Left lung (tissue), 4 donors: ENCODE measurements at regions not wholly inside any gene's neighbourhood (a gene's known extent, or its start where the extent isn't known, plus 50 kb on each side); places are given as distances from the start of the nearest gene placed in this dataset.

Source experiments
- ATAC-seq: fragments of 200-7000 bp; cut with Tn5 transposase; one replicate; pipeline ENCODE4 v1.9.1; 2020; ENCODE audit warnings: moderate library complexity
- DNase-seq, 4 donors: peaks; one replicate each; pipeline ENCODE4 v3.0.0-alpha.2; 2013 to 2020
- H3K27ac ChIP-seq, 2 donors: fragments of 200-600 bp; sonication (generic) in 1 of 2; one replicate each; pipeline versions ENCODE4 v1.5.0 to v1.8.0; 2020 to 2021
- H3K27me3 ChIP-seq, 2 donors: fragments of 200-600 bp; sonication (generic) in 1 of 2; one replicate each; pipeline versions ENCODE4 v1.5.0 to v1.8.0; 2020 to 2021
- H3K36me3 ChIP-seq, 2 donors: fragments of 200-600 bp; sonication (generic) in 1 of 2; one replicate each; pipeline versions ENCODE4 v1.5.0 to v1.8.0; 2020 to 2021
- H3K4me1 ChIP-seq, 2 donors: fragments of 200-600 bp; one replicate each; pipeline ENCODE4 v1.8.0; 2021
- H3K4me3 ChIP-seq, 2 donors: fragments of 200-600 bp; sonication (generic) in 1 of 2; one replicate each; pipeline versions ENCODE4 v1.5.0 to v1.8.0; 2020 to 2021; ENCODE audit warnings: mild to moderate bottlenecking in 1 of 2
- H3K9me3 ChIP-seq, 2 donors: fragments of 200-600 bp; sonication (generic) in 1 of 2; one replicate each; pipeline versions ENCODE4 v1.5.0 to v1.8.0; 2020 to 2021
- CTCF ChIP-seq, 2 donors: fragments of 200-600 bp; sonication (generic) in 1 of 2; IDR thresholded peaks; one replicate each; pipeline versions ENCODE4 v1.5.0 to v1.8.0; 2021; ENCODE audit warnings: antibody characterized with exemption in 2 of 2
- intact Hi-C, 2 donors: fragments of 100-400 bp; cut with DNase I; formaldehyde crosslinking; loops; one replicate each; pipeline versions ENCODE4 v1.11.2 to v1.14.2; 2022
- donor health status: DM: no; HTN: yes; CAD: no.
- donor health status: DM: no; HTN: no; CAD: no.

GRCh38 chr21:26297851-26298250 lies 127.3 kb upstream of the APP start:
- no peak overlapping the region for H3K4me3 ChIP-seq
- peaks cover 0 to 29% of the 10 kb centered on the region in 2 donors for H3K9me3 ChIP-seq
- no peaks in the 10 kb centered on the region for H3K4me1 ChIP-seq
- H3K27ac ChIP-seq = no peak overlapping the region
- H3K27me3 ChIP-seq = no peaks in the 10 kb centered on the region
- H3K36me3 ChIP-seq = no peaks in the 10 kb centered on the region
- no peak for DNase-seq
- intact Hi-C loops = no loop called here
- no peak for ATAC-seq
- TF ChIP-seq CTCF (IDR thresholded peaks at IDR 0.05) = no peak

GRCh38 chr21:26293141-26293946 lies 122.8 kb upstream of the APP start:
- H3K27me3 ChIP-seq = no peaks in the 10 kb centered on the region
- H3K36me3 ChIP-seq = no peaks in the 10 kb centered on the region
- no peak for DNase-seq
- no peaks in the 10 kb centered on the region for H3K4me1 ChIP-seq
- no peak overlapping the region for H3K27ac ChIP-seq
- no peak overlapping the region for H3K4me3 ChIP-seq
- intact Hi-C loops = no loop called here
- peaks cover 0 to 25% of the 10 kb centered on the region in 2 donors for H3K9me3 ChIP-seq
- no peak for TF ChIP-seq CTCF (IDR thresholded peaks at IDR 0.05)
- no peak for ATAC-seq

- no peak overlapping the region for H3K27ac ChIP-seq
- peaks cover 0 to 4% of the 10 kb centered on the region in 2 donors for H3K9me3 ChIP-seq
- H3K36me3 ChIP-seq = no peaks in the 10 kb centered on the region
- no peak overlapping the region for H3K4me3 ChIP-seq
- intact Hi-C loops = no loop called here
- no peak for TF ChIP-seq CTCF (IDR thresholded peaks at IDR 0.05)
- no peak for DNase-seq
- no peak for ATAC-seq
- no peaks in the 10 kb centered on the region for H3K27me3 ChIP-seq
- no peaks in the 10 kb centered on the region for H3K4me1 ChIP-seq
Observed at GRCh38 chr21:26288026-26288425, 117.5 kb upstream of the APP start.

- Histone ChIP-seq H3K27ac (no peak overlapping the region), H3K36me3 (no peaks in the 10 kb centered on the region), H3K27me3 (no peaks in the 10 kb centered on the region), H3K4me1 (no peaks in the 10 kb centered on the region), H3K9me3 (peaks cover 0 to 4% of the 10 kb centered on the region in 2 donors), H3K4me3 (no peak overlapping the region)
- DNase-seq = no peak
- TF ChIP-seq CTCF (IDR thresholded peaks at IDR 0.05) = no peak
- ATAC-seq = no peak
- intact Hi-C loops = no loop called here
Observed at GRCh38 chr21:26284531-26284930, 114.0 kb upstream of the APP start.

- Histone ChIP-seq H3K9me3 (peaks cover 0 to 4% of the 10 kb centered on the region in 2 donors), H3K27ac (no peak overlapping the region), H3K4me1 (no peaks in the 10 kb centered on the region), H3K27me3 (no peaks in the 10 kb centered on the region), H3K36me3 (no peaks in the 10 kb centered on the region), H3K4me3 (no peak overlapping the region)
- intact Hi-C loops = no loop called here
- ATAC-seq = no peak
- no peak for TF ChIP-seq CTCF (IDR thresholded peaks at IDR 0.05)
- DNase-seq = no peak
Observed at GRCh38 chr21:26282058-26282457, 111.5 kb upstream of the APP start.
